ENCODE measurements at regions not wholly inside any gene's neighbourhood (a gene's known extent, or its start where the extent isn't known, plus 50 kb on each side); places are given as distances from the start of the nearest gene placed in this dataset.

- H3K9me3 ChIP-seq (ENCODE audit: control insufficient read depth in 1 of 2, insufficient read depth in 1 of 2, low read length in 2 of 2) = no peaks in the 10 kb centered on the region
- intact Hi-C loops (cut with DNase I, micrococcal nuclease) = no loop called here
- H3K4me3 Mint-ChIP-seq = no peak overlapping the region
- H3K27me3 Mint-ChIP-seq = peaks cover 28% of the 10 kb centered on the region
- ChIA-PET CTCF (no interaction called here), POLR2A (no interaction called here)
- ATAC-seq (ENCODE audit: poor library complexity) = no peak
- peak in 1 of 14 experiments; percentile 25 for DNase-seq
- no peak for TF ChIP-seq CTCF (IDR thresholded peaks at IDR 0.05)
- no peak overlapping the region for H3K27ac ChIP-seq (ENCODE audit: low read depth in 1 of 2, low read length in 2 of 2)
- H3K4me1 ChIP-seq (ENCODE audit: insufficient read depth, low read length) = no peaks in the 10 kb centered on the region
- H3K36me3 ChIP-seq (ENCODE audit: insufficient read depth, low read length) = no peaks in the 10 kb centered on the region
- no peak overlapping the region for H3K27ac Mint-ChIP-seq
- no peaks in the 10 kb centered on the region for H3K9me3 Mint-ChIP-seq
- H3K36me3 Mint-ChIP-seq (ENCODE audit: low read depth) = no peaks in the 10 kb centered on the region
- no peaks in the 10 kb centered on the region for H3K4me1 Mint-ChIP-seq (ENCODE audit: low read depth)
- no peak overlapping the region for H3K4me3 ChIP-seq (ENCODE audit: low read length)
- H3K27me3 ChIP-seq (ENCODE audit: control insufficient read depth in 1 of 2, insufficient read depth in 2 of 2, low read length in 2 of 2) = peaks cover 0 to 5% of the 10 kb centered on the region in 2 experiments
Observed at GRCh38 chr5:133841831-133842750, 126.3 kb downstream of the C5orf15 start.

DNA sequence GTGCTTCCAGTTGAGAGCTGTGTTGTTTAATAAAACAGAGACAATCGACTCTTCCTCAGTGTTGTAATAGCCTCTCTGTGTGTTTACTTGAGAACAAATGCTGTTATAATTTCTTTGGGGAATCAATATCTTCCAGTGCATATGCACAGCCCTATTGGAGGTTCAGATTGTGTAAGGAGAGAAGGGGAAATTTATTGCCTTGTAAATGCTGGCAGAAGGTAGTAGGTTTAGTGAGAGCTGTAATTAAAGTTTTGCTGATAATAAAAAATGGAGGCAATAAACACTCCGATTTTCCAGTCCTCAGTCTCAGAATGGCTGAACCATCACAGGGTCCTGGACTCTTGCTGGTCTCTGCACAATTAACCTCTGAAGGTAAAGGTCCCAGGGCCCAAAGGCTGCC, 128.3 kb downstream of the C5orf15 start:
- DNase-seq = no peak
- peaks cover 0 to 5% of the 10 kb centered on the region in 2 experiments for H3K27me3 ChIP-seq (ENCODE audit: control insufficient read depth in 1 of 2, insufficient read depth in 2 of 2, low read length in 2 of 2)
- ChIA-PET POLR2A (no interaction called here), CTCF (no interaction called here)
- Mint-ChIP-seq H3K4me3 (no peak overlapping the region), H3K27ac (no peak overlapping the region), H3K4me1 (ENCODE audit: low read depth) (no peaks in the 10 kb centered on the region), H3K27me3 (peaks cover 36% of the 10 kb centered on the region), H3K9me3 (no peaks in the 10 kb centered on the region), H3K36me3 (ENCODE audit: low read depth) (no peaks in the 10 kb centered on the region)
- ATAC-seq (ENCODE audit: poor library complexity) = no peak
- no peak overlapping the region for H3K4me3 ChIP-seq (ENCODE audit: low read length)
- H3K27ac ChIP-seq (ENCODE audit: low read depth in 1 of 2, low read length in 2 of 2) = no peak overlapping the region
- no peaks in the 10 kb centered on the region for H3K9me3 ChIP-seq (ENCODE audit: control insufficient read depth in 1 of 2, insufficient read depth in 1 of 2, low read length in 2 of 2)
- no peaks in the 10 kb centered on the region for H3K36me3 ChIP-seq (ENCODE audit: insufficient read depth, low read length)
- TF ChIP-seq CTCF (IDR thresholded peaks at IDR 0.05) = no peak
- intact Hi-C loops (cut with DNase I, micrococcal nuclease) = no loop called here
- no peaks in the 10 kb centered on the region for H3K4me1 ChIP-seq (ENCODE audit: insufficient read depth, low read length)

DNA sequence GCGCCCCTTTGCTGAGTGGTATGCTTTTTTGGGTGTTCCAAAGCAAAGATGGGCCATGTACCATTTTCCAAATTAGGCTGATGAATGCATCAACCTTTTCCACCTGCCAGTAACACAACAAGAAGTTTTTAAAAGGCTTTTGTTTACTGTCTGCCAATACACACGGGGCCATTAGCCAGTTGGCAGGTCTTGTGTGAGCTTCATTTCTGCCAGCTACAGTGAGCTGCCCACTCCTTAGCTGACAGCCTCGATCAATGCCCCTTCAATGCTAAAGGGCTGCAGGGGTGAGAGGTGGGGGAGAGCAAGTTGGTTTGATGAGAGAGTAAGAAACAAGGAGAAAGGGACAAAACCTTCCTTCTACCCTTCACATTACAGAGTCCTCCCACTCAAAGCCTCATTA, 128.7 kb downstream of the C5orf15 start:
- H3K27ac ChIP-seq (ENCODE audit: low read depth in 1 of 2, low read length in 2 of 2) = no peak overlapping the region
- no peak overlapping the region for H3K4me3 Mint-ChIP-seq
- H3K9me3 Mint-ChIP-seq = no peaks in the 10 kb centered on the region
- H3K27me3 Mint-ChIP-seq = peaks cover 32% of the 10 kb centered on the region
- ChIA-PET CTCF (no interaction called here), POLR2A (no interaction called here)
- DNase-seq (peak in 1 of 14 experiments; percentile 6), ATAC-seq (ENCODE audit: poor library complexity) (no peak)
- H3K4me1 Mint-ChIP-seq (ENCODE audit: low read depth) = no peaks in the 10 kb centered on the region
- no peaks in the 10 kb centered on the region for H3K9me3 ChIP-seq (ENCODE audit: control insufficient read depth in 1 of 2, insufficient read depth in 1 of 2, low read length in 2 of 2)
- H3K4me1 ChIP-seq (ENCODE audit: insufficient read depth, low read length) = no peaks in the 10 kb centered on the region
- no peaks in the 10 kb centered on the region for H3K36me3 ChIP-seq (ENCODE audit: insufficient read depth, low read length)
- no peak for TF ChIP-seq CTCF (IDR thresholded peaks at IDR 0.05)
- no peak overlapping the region for H3K27ac Mint-ChIP-seq
- H3K36me3 Mint-ChIP-seq (ENCODE audit: low read depth) = no peaks in the 10 kb centered on the region
- intact Hi-C loops (cut with DNase I, micrococcal nuclease) = no loop called here
- no peak overlapping the region for H3K4me3 ChIP-seq (ENCODE audit: low read length)
- H3K27me3 ChIP-seq (ENCODE audit: control insufficient read depth in 1 of 2, insufficient read depth in 2 of 2, low read length in 2 of 2) = peaks cover 0 to 5% of the 10 kb centered on the region in 2 experiments
